ENCODE measurements at regions not wholly inside any gene's neighbourhood (a gene's known extent, or its start where the extent isn't known, plus 50 kb on each side); places are given as distances from the start of the nearest gene placed in this dataset.

- H3K9me3 ChIP-seq (replicated peaks in 1 of 2; ENCODE audit: control insufficient read depth in 2 of 2, insufficient read depth in 1 of 2, low read depth in 1 of 2, low read length in 2 of 2), result no peaks in the 10 kb centered on the region
- no peaks in the 10 kb centered on the region for H3K36me3 ChIP-seq (replicated peaks in 1 of 2; ENCODE audit: control insufficient read depth in 2 of 2, insufficient read depth in 2 of 2, low read length in 2 of 2)
- no peak overlapping the region for H3K4me2 ChIP-seq (ENCODE audit: insufficient read depth, low read length, poor library complexity, severe bottlenecking)
- no peak overlapping the region for H2BK5ac ChIP-seq (ENCODE audit: low read length)
- H3K23ac ChIP-seq (ENCODE audit: low read depth, low read length, poor library complexity), result no peak overlapping the region
- no CpG with 5 or more reads among the region's 7 CpGs for WGBS, 2 donors (ENCODE audit: extremely low coverage in 2 of 2, insufficient read length in 2 of 2, insufficient replicate concordance in 1 of 2)
- no peak overlapping the region for H3K27ac ChIP-seq (replicated peaks; ENCODE audit: low read length)
- peaks cover 4 to 5% of the 10 kb centered on the region in 2 donors for H3K4me1 ChIP-seq (ENCODE audit: control insufficient read depth in 2 of 2, insufficient read depth in 1 of 2, low read depth in 1 of 2, low read length in 2 of 2)
- H2BK15ac ChIP-seq (ENCODE audit: low read length), result no peak overlapping the region
- no peak for DNase-seq (ENCODE audit: low spot score)
- no peak overlapping the region for H2BK120ac ChIP-seq (ENCODE audit: low read depth, low read length)
- no peak overlapping the region for H3K18ac ChIP-seq (ENCODE audit: low read length)
- H2AFZ ChIP-seq (ENCODE audit: low read length), result no peak overlapping the region
- no peak overlapping the region for H2BK12ac ChIP-seq (ENCODE audit: low read length)
- H3K79me1 ChIP-seq (ENCODE audit: low read depth, low read length), result no peaks in the 10 kb centered on the region
- H3K9ac ChIP-seq (ENCODE audit: low read depth, low read length, poor library complexity), result no peak overlapping the region
- H4K8ac ChIP-seq (ENCODE audit: low read depth, low read length), result no peak overlapping the region
- H3K27me3 ChIP-seq (ENCODE audit: control insufficient read depth in 3 of 3, insufficient read depth in 3 of 3, low read depth in 1 of 3, low read length in 3 of 3), result no peaks in the 10 kb centered on the region
- H2AK5ac ChIP-seq (ENCODE audit: low read depth, low read length), result no peak overlapping the region
- no peak overlapping the region for H3K4ac ChIP-seq (ENCODE audit: low read length)
- H3K14ac ChIP-seq (ENCODE audit: low read length), result no peak overlapping the region
- H3K4me3 ChIP-seq (ENCODE audit: low read length in 2 of 2), result no peak overlapping the region
- no peak overlapping the region for H4K91ac ChIP-seq (ENCODE audit: low read depth, low read length, poor library complexity)
Measured at GRCh38 chr10:10712155-10712704, 305.4 kb upstream of the CELF2 start.

- Histone ChIP-seq H2BK15ac (ENCODE audit: low read length) (no peak overlapping the region), H3K27ac (replicated peaks; ENCODE audit: low read length) (no peak overlapping the region), H3K4me2 (ENCODE audit: insufficient read depth, low read length, poor library complexity, severe bottlenecking) (no peak overlapping the region), H3K23ac (ENCODE audit: low read depth, low read length, poor library complexity) (no peak overlapping the region), H3K9me3 (replicated peaks in 1 of 2; ENCODE audit: control insufficient read depth in 2 of 2, insufficient read depth in 1 of 2, low read depth in 1 of 2, low read length in 2 of 2) (no peaks in the 10 kb centered on the region), H3K14ac (ENCODE audit: low read length) (no peak overlapping the region), H3K4ac (ENCODE audit: low read length) (no peak overlapping the region), H3K18ac (ENCODE audit: low read length) (no peak overlapping the region), H4K91ac (ENCODE audit: low read depth, low read length, poor library complexity) (no peak overlapping the region), H2AK5ac (ENCODE audit: low read depth, low read length) (no peak overlapping the region), H3K4me1 (ENCODE audit: control insufficient read depth in 2 of 2, insufficient read depth in 1 of 2, low read depth in 1 of 2, low read length in 2 of 2) (peaks cover 4 to 5% of the 10 kb centered on the region in 2 donors), H2BK12ac (ENCODE audit: low read length) (no peak overlapping the region), H3K79me1 (ENCODE audit: low read depth, low read length) (no peaks in the 10 kb centered on the region), H3K9ac (ENCODE audit: low read depth, low read length, poor library complexity) (no peak overlapping the region), H2BK120ac (ENCODE audit: low read depth, low read length) (no peak overlapping the region), H3K27me3 (ENCODE audit: control insufficient read depth in 3 of 3, insufficient read depth in 3 of 3, low read depth in 1 of 3, low read length in 3 of 3) (no peaks in the 10 kb centered on the region), H2BK5ac (ENCODE audit: low read length) (no peak overlapping the region), H3K4me3 (ENCODE audit: low read length in 2 of 2) (no peak overlapping the region), H2AFZ (ENCODE audit: low read length) (no peak overlapping the region), H4K8ac (ENCODE audit: low read depth, low read length) (no peak overlapping the region), H3K36me3 (replicated peaks in 1 of 2; ENCODE audit: control insufficient read depth in 2 of 2, insufficient read depth in 2 of 2, low read length in 2 of 2) (no peaks in the 10 kb centered on the region)
- DNase-seq (ENCODE audit: low spot score), result no peak
- no CpG with 5 or more reads among the region's 2 CpGs for WGBS, 2 donors (ENCODE audit: extremely low coverage in 2 of 2, insufficient read length in 2 of 2, insufficient replicate concordance in 1 of 2)
Measured at GRCh38 chr10:10714327-10714726, 303.3 kb upstream of the CELF2 start.

- Histone ChIP-seq H4K8ac (ENCODE audit: low read depth, low read length) (no peak overlapping the region), H3K14ac (ENCODE audit: low read length) (no peak overlapping the region), H3K9ac (ENCODE audit: low read depth, low read length, poor library complexity) (no peak overlapping the region), H3K36me3 (replicated peaks in 1 of 2; ENCODE audit: control insufficient read depth in 2 of 2, insufficient read depth in 2 of 2, low read length in 2 of 2) (no peaks in the 10 kb centered on the region), H2BK120ac (ENCODE audit: low read depth, low read length) (no peak overlapping the region), H3K4me2 (ENCODE audit: insufficient read depth, low read length, poor library complexity, severe bottlenecking) (no peak overlapping the region), H3K18ac (ENCODE audit: low read length) (no peak overlapping the region), H2AK5ac (ENCODE audit: low read depth, low read length) (no peak overlapping the region), H3K4me1 (ENCODE audit: control insufficient read depth in 2 of 2, insufficient read depth in 1 of 2, low read depth in 1 of 2, low read length in 2 of 2) (no peaks in the 10 kb centered on the region), H3K4me3 (ENCODE audit: low read length in 2 of 2) (no peak overlapping the region), H3K79me1 (ENCODE audit: low read depth, low read length) (no peaks in the 10 kb centered on the region), H3K23ac (ENCODE audit: low read depth, low read length, poor library complexity) (no peak overlapping the region), H4K91ac (ENCODE audit: low read depth, low read length, poor library complexity) (no peak overlapping the region), H2BK5ac (ENCODE audit: low read length) (no peak overlapping the region), H3K27me3 (ENCODE audit: control insufficient read depth in 3 of 3, insufficient read depth in 3 of 3, low read depth in 1 of 3, low read length in 3 of 3) (no peaks in the 10 kb centered on the region), H2BK12ac (ENCODE audit: low read length) (no peak overlapping the region), H3K4ac (ENCODE audit: low read length) (no peak overlapping the region), H3K9me3 (replicated peaks in 1 of 2; ENCODE audit: control insufficient read depth in 2 of 2, insufficient read depth in 1 of 2, low read depth in 1 of 2, low read length in 2 of 2) (no peaks in the 10 kb centered on the region), H2BK15ac (ENCODE audit: low read length) (no peak overlapping the region), H2AFZ (ENCODE audit: low read length) (no peak overlapping the region), H3K27ac (replicated peaks; ENCODE audit: low read length) (no peak overlapping the region)
- WGBS, 2 donors (ENCODE audit: extremely low coverage in 2 of 2, insufficient read length in 2 of 2, insufficient replicate concordance in 1 of 2), result no CpG with 5 or more reads among the region's 4 CpGs
- DNase-seq (ENCODE audit: low spot score), result no peak
Measured at GRCh38 chr10:10716972-10717371, 300.7 kb upstream of the CELF2 start.

GRCh38 chr10:10722422-10722821 is 295.2 kb upstream of the CELF2 start:
- Histone ChIP-seq H3K9ac (ENCODE audit: low read depth, low read length, poor library complexity) (no peak overlapping the region), H3K4me2 (ENCODE audit: insufficient read depth, low read length, poor library complexity, severe bottlenecking) (no peak overlapping the region), H3K36me3 (replicated peaks in 1 of 2; ENCODE audit: control insufficient read depth in 2 of 2, insufficient read depth in 2 of 2, low read length in 2 of 2) (no peaks in the 10 kb centered on the region), H2AK5ac (ENCODE audit: low read depth, low read length) (no peak overlapping the region), H3K27ac (replicated peaks; ENCODE audit: low read length) (no peak overlapping the region), H3K4me3 (ENCODE audit: low read length in 2 of 2) (no peak overlapping the region), H3K9me3 (replicated peaks in 1 of 2; ENCODE audit: control insufficient read depth in 2 of 2, insufficient read depth in 1 of 2, low read depth in 1 of 2, low read length in 2 of 2) (no peaks in the 10 kb centered on the region), H3K4ac (ENCODE audit: low read length) (no peak overlapping the region), H3K18ac (ENCODE audit: low read length) (no peak overlapping the region), H4K8ac (ENCODE audit: low read depth, low read length) (no peak overlapping the region), H2AFZ (ENCODE audit: low read length) (no peak overlapping the region), H3K23ac (ENCODE audit: low read depth, low read length, poor library complexity) (no peak overlapping the region), H2BK12ac (ENCODE audit: low read length) (no peak overlapping the region), H2BK120ac (ENCODE audit: low read depth, low read length) (no peak overlapping the region), H4K91ac (ENCODE audit: low read depth, low read length, poor library complexity) (no peak overlapping the region), H3K4me1 (ENCODE audit: control insufficient read depth in 2 of 2, insufficient read depth in 1 of 2, low read depth in 1 of 2, low read length in 2 of 2) (no peaks in the 10 kb centered on the region), H3K27me3 (ENCODE audit: control insufficient read depth in 3 of 3, insufficient read depth in 3 of 3, low read depth in 1 of 3, low read length in 3 of 3) (no peaks in the 10 kb centered on the region), H2BK5ac (ENCODE audit: low read length) (no peak overlapping the region), H3K79me1 (ENCODE audit: low read depth, low read length) (no peaks in the 10 kb centered on the region), H2BK15ac (ENCODE audit: low read length) (no peak overlapping the region), H3K14ac (ENCODE audit: low read length) (no peak overlapping the region)
- DNase-seq (ENCODE audit: low spot score), result no peak

Measured in neuronal stem cell (in vitro differentiated cells).